GM18519 (cell line): ENCODE measurements at regions not wholly inside any gene's neighbourhood (a gene's known extent, or its start where the extent isn't known, plus 50 kb on each side); places are given as distances from the start of the nearest gene placed in this dataset.
"Not testable (repeated sequence)": the region's sequence is repeated elsewhere in the genome, so short reads cannot be mapped to it uniquely, and the experiment has no call there.

Experiments
- ATAC-seq: cut with Tn5 transposase; IDR thresholded peaks from one replicate; pipeline ENCODE4 v1.9.1; 2021; ENCODE audit warnings: mild to moderate bottlenecking, moderate library complexity; ENCODE audit not compliant: unreplicated experiment, low FRiP score

DNA sequence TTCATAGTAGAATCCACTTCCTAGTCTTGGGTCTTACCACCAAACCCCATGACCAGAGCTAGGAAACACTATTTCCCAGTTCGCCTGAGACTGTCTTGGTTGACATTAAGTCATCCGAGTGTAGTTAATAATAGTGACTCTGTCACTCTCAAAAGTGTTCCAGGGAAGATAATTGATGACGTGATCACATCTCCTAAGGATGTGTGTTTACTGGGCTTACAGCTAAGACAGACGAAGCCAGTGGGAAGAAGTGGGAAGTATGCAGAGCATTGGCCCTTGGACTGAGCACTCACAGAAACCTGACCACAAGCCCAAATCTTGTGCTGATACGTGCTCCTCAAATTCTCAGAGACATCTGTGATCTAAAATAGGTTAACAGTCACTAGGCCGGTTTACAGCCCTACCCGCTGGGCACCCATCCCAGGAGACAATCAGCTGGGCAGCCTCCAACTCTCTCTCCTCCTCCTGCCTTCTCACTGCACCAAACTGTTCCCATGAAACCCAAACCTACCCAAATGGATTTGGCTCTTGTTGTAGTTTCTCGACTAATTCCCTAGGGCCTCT lies 316.6 kb downstream of the TLE1 start:
- no peak for ATAC-seq

DNA sequence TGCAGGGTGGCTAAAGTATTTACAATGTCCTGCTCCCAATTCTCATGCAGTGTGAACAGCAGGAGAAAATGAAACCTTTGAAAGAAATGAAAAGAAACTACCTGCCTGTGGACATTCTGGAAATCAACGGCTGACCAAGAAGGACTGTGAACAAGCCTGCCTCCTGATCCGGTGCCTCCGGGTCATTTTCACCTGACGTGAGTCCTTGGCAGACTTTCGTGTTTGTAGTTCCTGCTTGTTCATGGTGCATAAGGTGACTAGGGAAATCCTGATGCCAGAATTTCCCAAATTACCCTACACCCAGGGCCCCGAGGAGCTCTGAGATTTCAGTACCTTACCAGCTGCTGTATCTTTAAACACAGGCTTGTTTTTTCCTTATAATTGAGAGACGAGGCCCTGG lies 317.5 kb downstream of the TLE1 start:
- ATAC-seq: no peak

DNA sequence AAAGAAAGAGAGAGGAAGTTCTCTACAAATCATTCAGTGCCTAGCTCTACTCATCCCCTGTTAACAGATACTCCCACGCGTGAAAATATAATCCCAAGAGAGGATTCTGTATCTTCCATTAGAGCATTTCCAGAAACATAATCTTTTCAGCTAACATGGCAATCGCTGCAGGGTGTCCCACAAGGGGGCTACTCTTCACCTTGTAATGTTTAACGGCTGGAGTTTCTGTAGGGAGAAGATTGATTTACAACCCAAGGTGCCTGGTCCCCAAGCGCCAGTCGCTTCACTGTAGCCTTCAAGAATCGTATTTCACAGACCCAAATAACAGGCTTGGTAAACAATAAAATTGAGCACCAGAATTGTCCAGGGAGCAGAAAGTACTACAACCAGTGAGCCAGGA lies 318.7 kb downstream of the TLE1 start:
- no peak for ATAC-seq

DNA sequence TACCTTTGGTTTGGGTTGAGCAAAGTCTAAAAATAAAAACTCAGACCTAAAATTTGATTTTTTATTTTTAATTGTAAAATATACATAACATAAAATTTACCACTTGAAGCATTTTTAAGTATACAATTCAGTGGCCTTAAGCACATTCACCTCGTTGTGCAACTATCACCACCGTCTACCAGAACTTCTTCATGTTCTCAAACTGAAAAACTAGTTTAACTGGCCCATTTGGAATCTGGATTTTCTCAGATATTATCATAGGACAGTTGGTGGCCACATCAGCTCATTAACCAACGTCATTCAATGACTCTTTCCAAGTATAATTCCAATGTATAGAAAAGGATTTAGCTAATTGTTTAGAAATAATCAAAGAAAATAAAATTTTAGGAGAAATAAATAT lies 319.3 kb downstream of the TLE1 start:
- no peak for ATAC-seq

DNA sequence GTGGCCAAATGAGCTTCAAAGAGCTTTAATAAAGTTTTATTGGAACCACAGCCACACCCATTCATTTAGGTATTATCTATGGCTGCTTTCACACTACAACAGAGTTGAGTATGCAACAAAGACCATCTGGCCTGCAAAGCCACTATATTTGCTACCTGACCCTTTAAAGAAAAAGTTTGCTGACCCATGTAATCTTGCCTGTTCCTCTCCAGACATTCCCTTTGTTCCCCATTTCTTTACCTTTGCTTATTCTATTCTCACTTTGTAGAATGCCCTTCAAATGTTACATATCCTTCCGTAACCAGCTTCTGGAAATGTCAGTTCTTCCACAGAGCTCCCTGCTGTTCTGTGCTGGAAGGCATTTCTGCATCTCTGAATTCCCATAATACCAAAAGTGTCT lies 320.2 kb downstream of the TLE1 start:
- no peak for ATAC-seq

DNA sequence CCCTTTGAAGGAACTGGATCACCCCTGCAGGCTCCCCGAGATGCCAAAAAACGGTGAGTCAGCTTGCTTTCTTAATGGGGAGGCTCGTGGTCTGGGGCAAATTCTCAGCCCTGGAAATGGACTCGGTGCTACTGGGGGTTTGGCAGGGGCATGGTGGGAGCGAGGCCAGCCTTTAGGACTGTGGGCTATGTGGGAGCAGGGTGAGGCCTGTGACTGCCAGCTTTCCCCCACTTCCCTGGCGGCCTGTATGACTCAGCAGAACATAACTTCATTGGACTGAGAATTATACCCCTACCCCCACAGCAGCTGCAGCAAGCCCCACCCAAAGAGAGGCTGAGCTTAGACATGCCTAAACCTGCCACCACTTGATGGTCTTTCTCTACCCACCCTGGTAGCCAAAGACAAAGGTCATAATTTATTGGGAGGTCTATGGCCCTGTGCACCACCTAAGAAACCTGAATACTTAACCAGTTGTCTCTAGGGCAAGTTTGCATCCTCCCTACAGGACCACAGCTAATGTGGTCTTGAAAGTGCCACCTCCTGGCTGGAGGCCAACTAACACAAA lies 325.3 kb downstream of the TLE1 start:
- ATAC-seq: no peak

DNA sequence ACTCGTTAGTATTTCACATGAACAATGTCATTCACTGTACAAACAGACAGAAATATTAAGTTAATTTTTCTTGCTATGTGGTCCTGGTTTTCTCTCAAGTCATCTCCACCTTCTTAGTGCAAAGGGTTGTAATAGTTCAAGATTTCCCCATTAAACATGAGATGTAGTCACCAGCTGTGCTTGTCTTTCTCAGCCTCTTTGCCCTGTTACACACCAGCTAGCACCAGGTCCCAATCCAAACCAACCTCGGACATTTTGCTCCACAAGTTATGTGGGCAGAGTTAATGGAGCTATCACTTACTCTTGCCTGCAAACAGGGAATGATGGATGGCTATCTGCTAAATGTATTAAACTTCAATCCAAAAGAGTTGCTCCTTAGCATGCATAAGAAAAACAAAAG lies 328.1 kb downstream of the TLE1 start:
- ATAC-seq: no peak

DNA sequence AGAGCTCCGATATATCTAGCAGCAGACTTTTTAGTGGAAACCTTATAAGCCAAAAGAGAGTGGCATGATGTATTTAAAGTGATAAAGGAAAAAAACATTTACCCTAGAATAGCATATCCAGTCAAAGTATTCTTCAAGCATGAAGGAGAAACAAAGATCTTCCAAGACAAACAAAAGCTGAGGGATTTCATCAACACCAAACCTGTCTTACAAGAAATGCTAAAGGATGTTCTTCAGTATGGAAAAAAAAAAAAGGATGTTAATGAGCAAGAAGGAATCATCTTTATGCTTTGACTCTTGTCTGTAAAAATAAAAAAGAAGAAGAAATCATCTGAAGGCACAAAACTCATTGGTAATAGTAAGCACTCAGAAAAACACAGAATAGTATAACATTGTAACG lies 338.2 kb downstream of the TLE1 start:
- no peak for ATAC-seq

DNA sequence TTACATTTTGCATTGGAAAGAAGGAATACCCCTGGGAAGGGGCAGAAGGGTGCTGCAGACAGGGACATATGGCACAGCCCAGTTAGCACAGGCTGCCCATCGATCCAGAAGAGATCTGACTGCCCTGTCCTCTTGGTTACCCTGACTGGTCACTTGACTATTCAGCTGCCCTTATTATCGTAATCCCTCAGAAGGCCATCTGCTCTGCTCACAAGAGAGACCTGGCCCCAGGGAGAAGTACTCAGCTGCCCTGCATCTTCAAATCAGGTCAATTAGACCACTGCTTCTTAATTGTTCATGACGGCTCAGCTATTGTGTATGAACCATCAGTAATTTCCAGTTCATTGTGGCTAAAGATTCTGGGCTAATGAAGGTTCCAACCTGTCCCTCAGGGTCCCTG lies 345.0 kb downstream of the TLE1 start:
- ATAC-seq: no peak

DNA sequence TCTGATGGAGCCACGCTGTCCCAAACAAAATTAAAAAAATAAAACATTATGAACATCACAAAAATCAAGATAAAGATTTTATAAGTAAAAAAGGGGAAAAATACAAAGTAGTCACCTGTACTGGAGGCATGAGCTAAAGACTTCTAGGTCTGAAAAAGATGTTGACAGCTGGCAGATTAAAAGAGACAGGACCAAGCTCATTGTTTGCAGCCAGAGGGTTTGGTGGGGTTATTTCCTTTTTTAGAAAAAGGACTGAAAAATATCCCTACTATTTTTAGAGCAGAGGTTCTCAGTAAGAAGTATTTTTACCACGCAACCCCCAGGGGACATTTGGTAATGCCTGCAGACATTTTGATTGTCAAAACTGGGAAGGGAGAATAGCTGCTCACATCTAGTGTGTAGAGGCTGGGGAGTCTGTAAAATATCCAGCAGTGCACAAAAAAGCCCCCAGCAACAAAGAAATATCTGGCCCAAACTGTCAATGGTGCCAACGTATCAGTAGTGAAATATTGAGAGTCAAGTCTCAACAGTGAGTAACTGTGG lies 353.4 kb downstream of the TLE1 start:
- ATAC-seq: no peak

DNA sequence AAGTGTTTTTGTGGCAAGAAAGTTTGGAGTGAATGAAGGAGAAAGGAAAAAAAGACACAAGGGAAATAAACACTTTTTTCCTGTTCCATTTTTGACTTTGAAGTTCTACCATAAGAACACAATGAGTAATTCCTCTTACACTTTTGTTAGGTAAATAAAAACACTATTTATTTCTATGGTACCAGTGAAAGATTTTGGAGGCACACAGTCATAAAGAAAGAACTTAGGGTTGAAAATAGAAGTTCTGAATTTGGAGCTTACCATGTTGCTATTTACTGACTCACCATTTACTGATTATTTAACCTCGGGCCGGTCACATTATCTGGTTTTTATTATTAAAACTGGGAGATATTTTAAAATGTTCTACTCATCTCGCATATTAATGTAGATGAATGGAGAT lies 367.8 kb downstream of the TLE1 start:
- no peak for ATAC-seq

DNA sequence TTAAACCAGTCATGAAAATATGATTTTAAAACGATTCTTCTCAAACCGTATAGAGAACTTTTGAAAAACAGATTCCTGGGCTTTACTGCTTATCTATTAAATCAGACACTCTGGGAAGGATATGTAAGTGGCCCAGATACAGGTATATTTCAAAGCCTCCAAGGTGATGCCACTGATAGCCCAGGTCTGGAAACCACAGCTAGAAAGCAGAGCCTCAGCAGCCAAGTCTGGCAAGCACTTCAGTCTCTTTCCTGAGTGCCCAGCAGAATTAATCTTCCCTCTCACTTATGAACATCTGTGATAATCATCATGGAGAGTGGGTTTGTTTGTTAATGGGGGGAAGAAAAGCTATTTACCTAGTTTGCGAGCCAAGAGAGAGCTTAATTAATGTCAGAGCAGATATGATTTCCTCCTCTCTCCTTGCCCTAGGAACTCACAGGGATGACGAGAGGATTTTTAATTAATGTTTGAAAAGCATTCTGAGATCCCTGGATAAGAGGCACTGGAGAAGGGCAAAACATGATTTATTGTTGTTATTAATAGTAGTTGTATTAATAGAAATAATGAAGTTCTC lies 368.4 kb downstream of the TLE1 start:
- ATAC-seq: no peak

DNA sequence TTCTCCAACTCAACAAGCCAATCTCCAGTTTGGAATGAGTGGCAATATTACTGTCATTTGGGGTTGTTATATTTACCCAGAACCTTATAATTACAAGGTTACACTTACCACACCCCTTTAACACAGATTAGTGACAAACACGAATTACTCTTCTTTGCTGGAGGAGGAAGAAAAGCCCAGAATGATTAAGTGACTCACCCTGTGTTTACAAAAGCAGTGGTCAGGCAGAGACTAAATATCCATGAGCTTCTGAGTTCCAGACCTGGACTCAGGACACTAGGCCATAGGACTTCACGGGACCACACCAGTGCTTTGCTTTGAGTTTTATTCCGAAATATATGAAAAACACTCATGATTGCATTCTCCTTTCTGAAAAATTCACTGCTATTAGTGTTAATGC lies 370.8 kb downstream of the TLE1 start:
- ATAC-seq: no peak

DNA sequence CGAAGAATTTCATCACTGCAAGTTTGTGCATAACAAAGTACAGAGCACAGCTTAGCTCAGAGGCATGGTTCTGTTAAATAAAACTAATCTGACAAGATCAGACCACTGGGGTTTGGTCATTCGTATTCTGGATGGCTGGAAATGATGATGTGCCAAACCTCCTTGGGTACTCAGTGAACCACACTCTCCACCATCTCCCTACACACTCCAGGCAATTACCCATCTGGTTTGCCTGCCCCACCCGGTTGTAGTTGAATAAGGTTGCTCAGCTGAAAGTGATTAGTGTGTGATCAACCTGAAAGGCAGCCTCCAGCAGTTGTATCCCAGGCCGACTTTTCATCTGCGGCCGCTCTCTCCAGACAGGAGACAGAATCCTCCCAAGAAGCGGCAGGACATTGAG lies 371.4 kb downstream of the TLE1 start:
- no peak for ATAC-seq

DNA sequence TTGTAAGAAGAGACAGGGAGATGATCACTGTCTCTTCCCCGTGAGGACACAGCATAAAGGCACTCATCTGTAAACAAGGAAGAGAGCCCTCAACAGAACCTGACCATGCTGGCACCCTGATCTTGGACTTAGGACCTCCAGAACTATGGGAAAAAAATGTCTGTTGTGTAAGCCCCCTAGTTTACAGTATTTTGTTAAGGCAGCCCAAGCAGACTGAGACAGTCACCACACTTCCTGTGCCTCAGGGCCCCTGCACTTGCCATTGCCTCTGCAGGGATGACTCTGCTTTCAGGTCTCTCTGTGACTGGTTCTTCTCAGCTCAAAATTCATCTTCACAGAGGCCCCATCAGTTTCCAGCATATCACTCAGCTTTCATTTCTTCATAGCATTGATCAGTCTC lies 372.1 kb downstream of the TLE1 start:
- ATAC-seq: no peak

DNA sequence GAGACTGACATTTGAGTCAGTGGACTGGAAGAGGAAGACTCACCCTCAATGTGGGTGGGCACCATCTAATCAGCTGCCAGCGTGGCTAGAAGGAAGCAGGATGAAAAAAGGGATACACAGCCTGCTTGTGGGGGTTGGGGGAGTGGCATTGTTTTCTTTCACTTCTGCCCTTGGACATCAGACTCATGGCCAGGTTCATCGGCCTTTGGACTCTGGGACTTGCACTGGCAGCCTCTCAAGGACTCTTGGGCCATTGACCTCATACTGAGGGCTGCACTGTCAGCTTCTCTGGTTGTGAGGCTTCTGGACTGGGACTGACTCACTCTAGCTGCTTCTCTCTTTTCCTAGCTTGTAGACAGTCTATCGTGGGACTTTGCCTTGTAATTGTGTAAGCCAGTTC lies 374.9 kb downstream of the TLE1 start:
- ATAC-seq: no peak

DNA sequence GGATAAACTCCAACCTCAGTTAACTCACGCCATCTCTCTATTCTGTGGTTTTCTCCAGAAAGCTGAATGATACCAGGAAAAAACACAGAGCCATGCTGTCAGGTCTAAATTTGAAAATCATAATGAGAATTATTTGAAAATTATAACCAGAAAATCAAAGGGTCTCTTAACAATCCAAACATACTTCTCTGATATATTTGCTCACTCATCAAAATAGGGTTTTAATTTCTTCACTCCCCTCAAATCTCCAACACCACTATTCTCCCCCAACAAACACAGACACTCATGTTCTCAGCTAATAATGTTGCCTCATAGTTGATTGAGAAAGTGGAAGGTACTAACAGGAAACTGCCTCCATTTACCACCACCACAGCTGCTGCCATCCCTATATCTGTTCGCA lies 375.5 kb downstream of the TLE1 start:
- no peak for ATAC-seq

DNA sequence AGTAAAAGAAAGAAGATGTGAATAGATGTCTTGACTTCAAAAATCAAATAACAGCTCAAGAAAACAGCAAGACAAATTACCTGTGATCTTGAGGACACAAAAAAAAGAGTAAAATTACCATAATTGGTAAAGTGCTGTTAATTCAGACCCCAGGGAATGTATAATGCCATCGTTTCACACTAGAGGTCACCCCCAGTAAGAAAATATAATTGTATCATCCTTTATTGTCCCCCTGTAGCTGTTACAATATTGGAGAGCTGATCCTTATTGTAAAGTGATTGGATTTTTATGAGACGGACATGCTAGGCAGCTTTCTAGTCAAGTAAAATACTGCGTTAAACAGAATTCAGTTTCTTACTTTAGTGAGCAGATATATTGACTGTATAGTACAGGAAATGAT lies 377.0 kb downstream of the TLE1 start:
- no peak for ATAC-seq

DNA sequence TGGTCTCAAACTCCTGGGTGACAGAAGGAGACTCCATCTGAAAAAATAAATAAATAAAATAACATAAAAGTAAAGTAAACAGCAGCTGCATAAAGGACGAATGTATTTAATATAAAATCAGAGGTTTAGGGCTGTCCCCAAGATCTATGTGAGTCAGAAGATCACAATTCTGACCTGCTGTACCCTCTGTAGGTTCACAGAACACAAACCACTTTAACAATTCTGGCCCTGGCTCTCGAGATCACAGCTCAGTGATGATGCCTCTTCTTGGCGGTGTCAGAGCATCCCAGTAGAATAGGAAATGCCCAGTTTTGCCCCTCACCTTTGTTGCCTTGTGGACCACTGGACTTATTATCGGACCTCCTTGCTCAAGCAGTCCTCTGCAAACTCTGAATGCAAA lies 380.9 kb downstream of the TLE1 start:
- no peak for ATAC-seq

DNA sequence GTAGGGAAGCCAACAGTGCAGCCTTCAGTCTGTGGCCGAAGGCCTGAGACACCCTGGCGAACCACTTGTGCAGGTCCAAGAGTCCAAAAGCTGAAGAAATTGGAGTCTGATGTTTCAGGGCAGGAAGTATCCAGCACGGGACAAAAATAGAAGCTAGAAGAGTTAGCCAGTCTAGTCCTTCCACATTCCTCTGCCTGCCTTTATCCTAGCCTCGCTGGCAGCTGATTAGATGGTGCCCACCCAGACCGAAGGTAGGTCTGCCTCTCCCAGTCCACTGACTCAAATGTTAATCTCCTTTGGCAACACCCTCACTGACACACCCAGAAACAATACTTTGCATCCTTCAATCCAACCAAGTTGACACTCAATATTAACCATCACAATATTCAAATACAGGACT lies 381.6 kb downstream of the TLE1 start:
- ATAC-seq: not testable (repeated sequence)

DNA sequence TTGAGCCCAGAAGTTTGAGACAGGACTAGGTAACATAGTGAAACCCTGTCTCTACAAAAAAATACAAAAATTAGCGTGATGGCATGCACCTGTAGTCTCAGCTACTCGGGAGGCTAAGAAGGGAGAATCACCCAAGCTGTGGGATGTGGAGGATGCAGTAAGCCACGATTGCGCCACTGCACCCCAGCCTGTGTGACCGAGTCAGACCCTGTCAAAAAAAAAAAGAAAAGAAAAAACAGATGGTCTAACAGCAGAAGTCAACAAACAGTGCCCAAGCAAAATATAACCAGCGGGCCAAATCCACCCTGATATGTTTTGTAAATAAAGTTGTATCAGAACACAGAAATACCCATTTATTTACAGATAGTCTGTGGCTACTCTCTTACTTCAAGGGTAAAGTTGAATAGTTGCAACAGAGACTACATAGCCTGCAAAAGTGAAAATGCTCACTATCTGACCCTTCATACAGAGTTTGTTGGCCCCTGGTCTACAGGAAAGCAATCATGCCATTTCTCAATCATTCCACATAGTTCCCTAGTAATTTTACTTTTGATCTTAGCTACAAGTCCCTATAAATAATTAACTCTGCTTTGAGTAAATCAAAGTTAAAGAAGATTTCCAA lies 383.7 kb downstream of the TLE1 start:
- no peak for ATAC-seq

DNA sequence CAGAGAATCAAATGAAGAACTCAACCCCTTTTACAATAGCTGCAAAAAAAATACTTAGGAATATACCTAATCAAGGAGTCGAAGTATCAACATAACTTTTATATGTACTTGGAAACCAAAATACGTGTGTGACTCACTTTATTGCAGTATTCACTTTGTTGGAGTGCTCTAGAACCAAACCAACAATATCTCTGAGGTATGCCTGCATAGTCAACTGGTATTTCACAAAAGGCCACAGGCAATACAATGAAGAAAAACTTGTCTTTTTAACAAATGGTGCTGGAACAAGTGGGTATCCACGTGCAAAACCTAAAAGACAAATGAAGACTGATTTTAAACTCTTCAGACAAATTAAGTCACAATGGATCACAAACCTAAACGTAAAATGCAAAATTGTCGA lies 385.7 kb downstream of the TLE1 start:
- no peak for ATAC-seq
